ENCODE measurements at regions not wholly inside any gene's neighbourhood (a gene's known extent, or its start where the extent isn't known, plus 50 kb on each side); places are given as distances from the start of the nearest gene placed in this dataset.

GRCh38 chr14:106620368-106620767, 1094.0 kb downstream of the TMEM121 start:
- TF ChIP-seq TAF1 (IDR thresholded peaks at IDR 0.05; ENCODE audit: low read depth, low read length): no peak
- no peak for TF ChIP-seq POLR2A (IDR thresholded peaks at IDR 0.05; ENCODE audit: low read depth, low read length)
- TF ChIP-seq POLR2AphosphoS5 (IDR thresholded peaks at IDR 0.05; ENCODE audit: low read depth, low read length): no peak
